Adrenal gland (tissue), 9 donors: ENCODE measurements at regions not wholly inside any gene's neighbourhood (a gene's known extent, or its start where the extent isn't known, plus 50 kb on each side); places are given as distances from the start of the nearest gene placed in this dataset.

Experiments
- DNase-seq, 7 donors: peaks; one replicate each; pipeline ENCODE4 v3.0.0-alpha.2; 2019 to 2020
- H3K27ac ChIP-seq, 5 donors: fragments of 200-600 bp; sonication (generic) in 4 of 5; 1 replicate in 3 of 5; 2 replicates in 2 of 5; pipeline versions ENCODE4 v1.5.1 to v1.8.0; 2016 to 2020; ENCODE audit warnings: mild to moderate bottlenecking in 1 of 5
- H3K27me3 ChIP-seq: fragments of 200-600 bp; 2 replicates; pipeline ENCODE4 v1.8.0; 2021
- H3K36me3 ChIP-seq, 2 donors: fragments of 200-600 bp; replicated peaks in 1 of 2; 1 replicate in 1 of 2; 2 replicates in 1 of 2; pipeline versions ENCODE4 v1.5.1 to v1.8.0; 2018 to 2022
- H3K4me1 ChIP-seq, 2 donors: fragments of 200-600 bp; replicated peaks in 1 of 2; 1 replicate in 1 of 2; 2 replicates in 1 of 2; pipeline versions ENCODE4 v1.5.1 to v1.8.0; 2018 to 2021
- H3K4me3 ChIP-seq, 4 donors: fragments of 200-600 bp; sonication (generic) in 3 of 4; one replicate each; pipeline ENCODE4 v1.5.1; 2016 to 2018
- H3K9me3 ChIP-seq, 3 donors: fragments of 200-600 bp; sonication (generic) in 1 of 3; replicated peaks in 1 of 3; 1 replicate in 2 of 3; 2 replicates in 1 of 3; pipeline versions ENCODE4 v1.5.1 to v1.8.0; 2016 to 2021
- CTCF ChIP-seq, 6 experiments: fragments of 450-650 bp in 4 of 6; fragments of 200-600 bp in 2 of 6; sonication (generic) in 1 of 6; IDR thresholded peaks; 1 replicate in 5 of 6; 2 replicates in 1 of 6; pipeline versions ENCODE4 v1.5.1 to v1.8.0; 2016 to 2021; ENCODE audit warnings: antibody characterized with exemption in 6 of 6, mild to moderate bottlenecking in 2 of 6, moderate library complexity in 1 of 6
- POLR2A ChIP-seq, 2 donors: fragments of 450-650 bp; IDR thresholded peaks; one replicate each; pipeline ENCODE4 v1.6.1; 2017; ENCODE audit warnings: antibody characterized with exemption in 2 of 2, mild to moderate bottlenecking in 2 of 2, moderate library complexity in 1 of 2
- WGBS, 4 donors: extraction: QIAGEN DNeasy Blood & Tissue Kit in 2 of 4; methylation state at CpG; one replicate each; pipeline versions ENCODE4 v1.1.5 to v1.1.7; 2013 to 2017; 5-methylcytosine and 5-hydroxymethylcytosine counted together
- intact Hi-C, 2 donors: fragments of 100-400 bp; cut with DNase I; formaldehyde crosslinking; loops; one replicate each; pipeline versions ENCODE4 v1.14.1 to v1.15.0; 2022 to 2023
- donor health status: healthy with polysubstance abuse.
- donor health status: Bipolar disorder and iron deficiency.
- donor health status: DM: yes; HTN: yes; CAD: no.
- donor health status: DM: no; HTN: no; CAD: no.
- donor health status: DM: no; HTN: no; CAD: no.

- no peak for DNase-seq
- H3K4me3 ChIP-seq, result no peak overlapping the region
- no peaks in the 10 kb centered on the region for H3K9me3 ChIP-seq
- TF ChIP-seq POLR2A (IDR thresholded peaks at IDR 0.05) (no peak), CTCF (IDR thresholded peaks at IDR 0.05) (no peak)
- H3K4me1 ChIP-seq, result no peaks in the 10 kb centered on the region
- H3K27me3 ChIP-seq, result no peaks in the 10 kb centered on the region
- H3K27ac ChIP-seq, result no peak overlapping the region
- 92 to 96% (median 94%) methylated on average over 8 of the region's 8 CpGs for WGBS, 4 donors
- no peaks in the 10 kb centered on the region for H3K36me3 ChIP-seq
- intact Hi-C loops, result no loop called here
Measured at GRCh38 chr3:20321391-20322047, 135.5 kb upstream of the SGO1 start.

GRCh38 chr3:20320489-20320888 is 134.5 kb upstream of the SGO1 start:
- Histone ChIP-seq H3K27ac (no peak overlapping the region), H3K27me3 (no peaks in the 10 kb centered on the region), H3K4me3 (no peak overlapping the region), H3K4me1 (no peaks in the 10 kb centered on the region), H3K36me3 (no peaks in the 10 kb centered on the region), H3K9me3 (no peaks in the 10 kb centered on the region)
- TF ChIP-seq POLR2A (IDR thresholded peaks at IDR 0.05) (no peak), CTCF (IDR thresholded peaks at IDR 0.05) (no peak)
- no peak for DNase-seq
- WGBS, 4 donors, result 35 to 51% (median 49%) methylated on average over 3 of the region's 3 CpGs
- intact Hi-C loops, result no loop called here

- intact Hi-C loops, result no loop called here
- no peaks in the 10 kb centered on the region for H3K36me3 ChIP-seq
- no peaks in the 10 kb centered on the region for H3K27me3 ChIP-seq
- H3K9me3 ChIP-seq, result no peaks in the 10 kb centered on the region
- TF ChIP-seq CTCF (IDR thresholded peaks at IDR 0.05) (no peak), POLR2A (IDR thresholded peaks at IDR 0.05) (no peak)
- DNase-seq, result no peak
- no peaks in the 10 kb centered on the region for H3K4me1 ChIP-seq
- no peak overlapping the region for H3K4me3 ChIP-seq
- H3K27ac ChIP-seq, result no peak overlapping the region
Measured at GRCh38 chr3:20319551-20319950, 133.5 kb upstream of the SGO1 start.

GRCh38 chr3:20317616-20318015 is 131.6 kb upstream of the SGO1 start:
- DNase-seq, result no peak
- 59 to 72% (median 67%) methylated on average over 3 of the region's 3 CpGs for WGBS, 4 donors
- H3K4me3 ChIP-seq, result no peak overlapping the region
- no peak overlapping the region for H3K27ac ChIP-seq
- intact Hi-C loops, result no loop called here
- no peaks in the 10 kb centered on the region for H3K36me3 ChIP-seq
- no peaks in the 10 kb centered on the region for H3K27me3 ChIP-seq
- no peak for TF ChIP-seq CTCF (IDR thresholded peaks at IDR 0.05)
- TF ChIP-seq POLR2A (IDR thresholded peaks at IDR 0.05), result no peak
- H3K4me1 ChIP-seq, result no peaks in the 10 kb centered on the region
- H3K9me3 ChIP-seq, result no peaks in the 10 kb centered on the region
